Stimulated activated CD8-positive, alpha-beta memory T cell treated with anti-CD3 and anti-CD28 coated beads, Interleukin-12 subunit alpha, Interleukin-12 subunit beta, amount 100 ng/mL, for 24 hours (primary cell): ENCODE measurements at regions not wholly inside any gene's neighbourhood (a gene's known extent, or its start where the extent isn't known, plus 50 kb on each side); places are given as distances from the start of the nearest gene placed in this dataset.
"Not testable (repeated sequence)": the region's sequence is repeated elsewhere in the genome, so short reads cannot be mapped to it uniquely, and the experiment has no call there.

ENCODE experiments used
- DNase-seq: peaks from one replicate; pipeline ENCODE4 v3.0.0-alpha.2; 2020; ENCODE audit errors: extremely low read depth

GRCh38 chr1:56120021-56120420 is 459.3 kb downstream of the PLPP3 start:
- no peak for DNase-seq

- not testable (repeated sequence) for DNase-seq
Observed at GRCh38 chr1:56118676-56119075, 460.7 kb downstream of the PLPP3 start.

- no peak for DNase-seq
Observed at GRCh38 chr1:56115701-56116100, 463.7 kb downstream of the PLPP3 start.

- no peak for DNase-seq
Observed at GRCh38 chr1:56113679-56114078, 465.7 kb downstream of the PLPP3 start.

GRCh38 chr1:56107275-56107638 is 472.1 kb downstream of the PLPP3 start:
- no peak for DNase-seq

GRCh38 chr1:56106531-56107274 is 472.7 kb downstream of the PLPP3 start:
- DNase-seq = no peak

GRCh38 chr1:56105397-56105796 is 474.0 kb downstream of the PLPP3 start:
- no peak for DNase-seq

- no peak for DNase-seq
Observed at GRCh38 chr1:56099766-56100265, 479.5 kb downstream of the PLPP3 start.

GRCh38 chr1:56098946-56099345 is 480.4 kb downstream of the PLPP3 start:
- no peak for DNase-seq

GRCh38 chr1:56097713-56098112 is 481.6 kb downstream of the PLPP3 start:
- DNase-seq = no peak

GRCh38 chr1:56095696-56096665 is 483.4 kb downstream of the PLPP3 start:
- no peak for DNase-seq

- no peak for DNase-seq
Observed at GRCh38 chr1:56094168-56094567, 485.2 kb downstream of the PLPP3 start.

- DNase-seq = no peak
Observed at GRCh38 chr1:56092684-56093570, 486.4 kb downstream of the PLPP3 start.

GRCh38 chr1:56089826-56090225 is 489.5 kb downstream of the PLPP3 start:
- DNase-seq = not testable (repeated sequence)

- no peak for DNase-seq
Observed at GRCh38 chr1:56084246-56084645, 495.1 kb downstream of the PLPP3 start.

GRCh38 chr1:56081736-56082135 is 497.6 kb downstream of the PLPP3 start:
- DNase-seq = no peak

- DNase-seq = no peak
Observed at GRCh38 chr1:56081173-56081572, 498.2 kb downstream of the PLPP3 start.

GRCh38 chr1:56080123-56080522 is 499.2 kb downstream of the PLPP3 start:
- no peak for DNase-seq

GRCh38 chr1:56079391-56079790 is 500.0 kb downstream of the PLPP3 start:
- DNase-seq = no peak

GRCh38 chr1:56077206-56077605 is 502.2 kb downstream of the PLPP3 start:
- no peak for DNase-seq

GRCh38 chr1:56074007-56074651 is 505.2 kb downstream of the PLPP3 start:
- DNase-seq = no peak
